Liver (tissue), 8 donors: ENCODE measurements at regions not wholly inside any gene's neighbourhood (a gene's known extent, or its start where the extent isn't known, plus 50 kb on each side); places are given as distances from the start of the nearest gene placed in this dataset.

Experiments used
- DNase-seq: peaks from one replicate; pipeline ENCODE4 v3.0.0-alpha.2; 2017; ENCODE audit warnings: low spot score
- H3K27ac ChIP-seq, 2 donors: one replicate each; pipeline ENCODE4 v1.7.0; 2013; ENCODE audit warnings: inconsistent platforms in 2 of 2, low read length in 2 of 2, control low read depth in 1 of 2, low read depth in 1 of 2, mild to moderate bottlenecking in 1 of 2
- H3K27me3 ChIP-seq, 4 donors: one replicate each; pipeline versions ENCODE4 v1.6.1 to v1.7.0; 2013; ENCODE audit warnings: low read length in 3 of 4, inconsistent platforms in 1 of 4, mild to moderate bottlenecking in 1 of 4, moderate library complexity in 1 of 4; ENCODE audit not compliant: control insufficient read depth in 4 of 4, insufficient read depth in 4 of 4
- H3K36me3 ChIP-seq, 4 donors: one replicate each; pipeline versions ENCODE4 v1.6.1 to v1.7.0; 2013; ENCODE audit warnings: low read length in 3 of 4, mild to moderate bottlenecking in 3 of 4, low read depth in 1 of 4, moderate library complexity in 1 of 4; ENCODE audit not compliant: control insufficient read depth in 4 of 4, insufficient read depth in 3 of 4
- H3K4me1 ChIP-seq, 4 donors: one replicate each; pipeline versions ENCODE4 v1.6.1 to v1.7.0; 2013; ENCODE audit warnings: low read length in 3 of 4, mild to moderate bottlenecking in 3 of 4, moderate library complexity in 1 of 4; ENCODE audit not compliant: control insufficient read depth in 4 of 4, insufficient read depth in 4 of 4
- H3K4me3 ChIP-seq, 3 donors: one replicate each; pipeline versions ENCODE4 v1.6.1 to v1.7.0; 2013; ENCODE audit warnings: low read length in 3 of 3, control low read depth in 1 of 3, low read depth in 1 of 3, mild to moderate bottlenecking in 1 of 3
- H3K9ac ChIP-seq, 2 donors: one replicate each; pipeline ENCODE4 v1.7.0; 2013; ENCODE audit warnings: low read length in 2 of 2, mild to moderate bottlenecking in 2 of 2, moderate library complexity in 2 of 2, control low read depth in 1 of 2, low read depth in 1 of 2
- H3K9me3 ChIP-seq, 4 donors: one replicate each; pipeline versions ENCODE4 v1.6.1 to v1.7.0; 2013; ENCODE audit warnings: low read length in 3 of 4; ENCODE audit not compliant: control insufficient read depth in 4 of 4
- ATF3 ChIP-seq: IDR thresholded peaks from 2 replicates; pipeline ENCODE4 v1.6.1; 2016; ENCODE audit warnings: antibody characterized with exemption
- CTCF ChIP-seq: fragments of 150-350 bp; IDR thresholded peaks from 2 replicates; pipeline ENCODE4 v1.5.1; 2017; ENCODE audit warnings: improper control_type of control experiment, low read depth, low read length; ENCODE audit not compliant: missing input control
- EGR1 ChIP-seq, 2 donors: IDR thresholded peaks; 2 replicates each; pipeline ENCODE4 v1.6.1; 2016 to 2018; ENCODE audit warnings: antibody characterized with exemption in 2 of 2, low read depth in 2 of 2
- FOXA1 ChIP-seq: IDR thresholded peaks from 2 replicates; pipeline ENCODE4 v1.6.1; 2016; ENCODE audit warnings: antibody characterized with exemption
- FOXA2 ChIP-seq: IDR thresholded peaks from 2 replicates; pipeline ENCODE4 v1.6.1; 2016; ENCODE audit warnings: antibody characterized with exemption
- GABPA ChIP-seq, 2 donors: IDR thresholded peaks in 1 of 2; conservative IDR thresholded peaks in 1 of 2; 2 replicates each; pipeline ENCODE4 v1.6.1; 2016; ENCODE audit warnings: antibody characterized with exemption in 2 of 2, mild to moderate bottlenecking in 1 of 2, moderate library complexity in 1 of 2
- HNF4G ChIP-seq: IDR thresholded peaks from 2 replicates; pipeline ENCODE4 v1.6.1; 2016; ENCODE audit warnings: antibody characterized with exemption
- JUND ChIP-seq, 2 donors: IDR thresholded peaks; 2 replicates each; pipeline ENCODE4 v1.6.1; 2016; ENCODE audit warnings: antibody characterized with exemption in 2 of 2
- MAX ChIP-seq: IDR thresholded peaks from 2 replicates; pipeline ENCODE4 v1.6.1; 2016; ENCODE audit warnings: antibody characterized with exemption
- NR2F2 ChIP-seq: IDR thresholded peaks from 2 replicates; pipeline ENCODE4 v1.6.1; 2016; ENCODE audit warnings: antibody characterized with exemption
- RAD21 ChIP-seq, 2 donors: IDR thresholded peaks; 2 replicates each; pipeline ENCODE4 v1.6.1; 2016; ENCODE audit warnings: antibody characterized with exemption in 2 of 2, mild to moderate bottlenecking in 2 of 2
- REST ChIP-seq: IDR thresholded peaks from 2 replicates; pipeline ENCODE4 v1.6.1; 2016; ENCODE audit warnings: antibody characterized with exemption, mild to moderate bottlenecking
- RXRA ChIP-seq, 2 donors: IDR thresholded peaks; 2 replicates each; pipeline ENCODE4 v1.6.1; 2017 to 2018; ENCODE audit warnings: antibody characterized with exemption in 2 of 2, mild to moderate bottlenecking in 1 of 2
- SP1 ChIP-seq: IDR thresholded peaks from 2 replicates; pipeline ENCODE4 v1.6.1; 2018; ENCODE audit warnings: antibody characterized with exemption, mild to moderate bottlenecking
- TAF1 ChIP-seq: conservative IDR thresholded peaks from 2 replicates; pipeline ENCODE4 v1.6.1; 2016; ENCODE audit warnings: antibody characterized with exemption, mild to moderate bottlenecking
- YY1 ChIP-seq: IDR thresholded peaks from 2 replicates; pipeline ENCODE4 v1.6.1; 2016; ENCODE audit warnings: antibody characterized with exemption, mild to moderate bottlenecking
- WGBS: extraction: QIAGEN DNeasy Blood & Tissue Kit; methylation state at CpG from one replicate; pipeline ENCODE4 v1.1.7; 2013; 5-methylcytosine and 5-hydroxymethylcytosine counted together
- donor health status: healthy.
- donor health status: healthy.
- donor health status: healthy.
- donor health status: healthy.
- donor health status: healthy.

GRCh38 chr2:193549661-193550060 is 1354.9 kb upstream of the TMEFF2 start:
- peaks cover 0 to 5% (median 0%) of the 10 kb centered on the region in 4 donors for H3K9me3 ChIP-seq
- H3K9ac ChIP-seq: no peak overlapping the region
- H3K4me3 ChIP-seq: no peak overlapping the region
- no peak for TF ChIP-seq RAD21 (IDR thresholded peaks at IDR 0.05)
- no peak for TF ChIP-seq JUND (IDR thresholded peaks at IDR 0.05)
- H3K27me3 ChIP-seq: no peaks in the 10 kb centered on the region
- no peaks in the 10 kb centered on the region for H3K36me3 ChIP-seq
- H3K27ac ChIP-seq: no peak overlapping the region
- no peaks in the 10 kb centered on the region for H3K4me1 ChIP-seq
- no peak for DNase-seq

GRCh38 chr2:193542762-193543161 is 1348.0 kb upstream of the TMEFF2 start:
- 93% methylated on average over 3 of the region's 3 CpGs for WGBS
- Histone ChIP-seq H3K9me3 (no peaks in the 10 kb centered on the region), H3K4me1 (no peaks in the 10 kb centered on the region), H3K27ac (no peak overlapping the region), H3K4me3 (peak overlapping the region in 1 of 3 donors; percentile 26), H3K27me3 (no peaks in the 10 kb centered on the region), H3K36me3 (no peaks in the 10 kb centered on the region), H3K9ac (no peak overlapping the region)
- TF ChIP-seq ATF3: no peak
- TF ChIP-seq JUND (IDR thresholded peaks at IDR 0.05): no peak
- no peak for TF ChIP-seq REST
- no peak for TF ChIP-seq HNF4G
- TF ChIP-seq CTCF: no peak
- TF ChIP-seq RXRA (IDR thresholded peaks at IDR 0.05): no peak
- TF ChIP-seq FOXA1: no peak
- no peak for TF ChIP-seq NR2F2
- no peak for TF ChIP-seq EGR1 (IDR thresholded peaks at IDR 0.05; ENCODE audit: low read depth in 2 of 2)
- TF ChIP-seq RAD21 (IDR thresholded peaks at IDR 0.05): no peak
- TF ChIP-seq YY1: no peak
- no peak for TF ChIP-seq MAX
- TF ChIP-seq TAF1: no peak
- no peak for TF ChIP-seq GABPA (IDR thresholded peaks at IDR 0.05 in 1 of 2, conservative IDR thresholded peaks at IDR 0.05 in 1 of 2)
- TF ChIP-seq FOXA2: no peak
- TF ChIP-seq SP1: no peak
- no peak for DNase-seq
